Ovary (tissue), 3 donors: ENCODE measurements at regions not wholly inside any gene's neighbourhood (a gene's known extent, or its start where the extent isn't known, plus 50 kb on each side); places are given as distances from the start of the nearest gene placed in this dataset.

Experiments used
- EP300 ChIP-seq: sonication (generic); formaldehyde crosslinking; IDR thresholded peaks from one replicate; pipeline ENCODE4 v1.6.1; 2017; ENCODE audit warnings: antibody characterized with exemption
- TF ChIP-seq, protein P1 (sequence below), 3 donors: fragments of 450-650 bp in 2 of 3; fragments of 200-600 bp in 1 of 3; IDR thresholded peaks; one replicate each; pipeline versions ENCODE4 v1.5.1 to v1.8.0; 2016 to 2022; ENCODE audit warnings: antibody characterized with exemption in 3 of 3, mild to moderate bottlenecking in 1 of 3
- donor health status: DM: no; HTN: no; CAD: no.

DNA sequence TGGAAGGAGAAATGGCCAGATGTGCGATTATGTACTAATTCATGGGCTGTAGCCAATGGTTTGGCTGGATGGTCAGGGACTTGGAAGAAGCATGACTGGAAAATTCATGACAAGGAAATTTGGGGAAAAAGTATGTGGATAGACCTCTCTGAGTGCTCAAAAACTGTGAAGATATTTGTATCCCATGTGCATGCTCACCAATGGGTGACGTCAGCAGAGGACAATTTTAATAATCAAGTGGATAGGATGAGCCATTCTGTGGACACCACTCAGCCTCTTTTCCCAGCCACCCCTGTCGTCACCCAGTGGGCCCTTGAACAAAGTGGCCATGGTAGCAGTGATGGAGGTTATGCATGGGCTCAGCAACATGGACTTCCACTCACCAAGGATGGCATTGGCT lies 490.9 kb upstream of the CBLB start:
- TF ChIP-seq, protein P1, sequence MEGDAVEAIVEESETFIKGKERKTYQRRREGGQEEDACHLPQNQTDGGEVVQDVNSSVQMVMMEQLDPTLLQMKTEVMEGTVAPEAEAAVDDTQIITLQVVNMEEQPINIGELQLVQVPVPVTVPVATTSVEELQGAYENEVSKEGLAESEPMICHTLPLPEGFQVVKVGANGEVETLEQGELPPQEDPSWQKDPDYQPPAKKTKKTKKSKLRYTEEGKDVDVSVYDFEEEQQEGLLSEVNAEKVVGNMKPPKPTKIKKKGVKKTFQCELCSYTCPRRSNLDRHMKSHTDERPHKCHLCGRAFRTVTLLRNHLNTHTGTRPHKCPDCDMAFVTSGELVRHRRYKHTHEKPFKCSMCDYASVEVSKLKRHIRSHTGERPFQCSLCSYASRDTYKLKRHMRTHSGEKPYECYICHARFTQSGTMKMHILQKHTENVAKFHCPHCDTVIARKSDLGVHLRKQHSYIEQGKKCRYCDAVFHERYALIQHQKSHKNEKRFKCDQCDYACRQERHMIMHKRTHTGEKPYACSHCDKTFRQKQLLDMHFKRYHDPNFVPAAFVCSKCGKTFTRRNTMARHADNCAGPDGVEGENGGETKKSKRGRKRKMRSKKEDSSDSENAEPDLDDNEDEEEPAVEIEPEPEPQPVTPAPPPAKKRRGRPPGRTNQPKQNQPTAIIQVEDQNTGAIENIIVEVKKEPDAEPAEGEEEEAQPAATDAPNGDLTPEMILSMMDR (IDR thresholded peaks at IDR 0.05): no peak
- no peak for TF ChIP-seq EP300
